HG03135 (cell line): ENCODE measurements at regions not wholly inside any gene's neighbourhood (a gene's known extent, or its start where the extent isn't known, plus 50 kb on each side); places are given as distances from the start of the nearest gene placed in this dataset.
"Not testable (repeated sequence)": the region's sequence is repeated elsewhere in the genome, so short reads cannot be mapped to it uniquely, and the experiment has no call there.

Experiments used
- ATAC-seq: cut with Tn5 transposase; IDR thresholded peaks from one replicate; pipeline ENCODE4 v1.9.1; 2021; ENCODE audit warnings: mild to moderate bottlenecking, moderate library complexity; ENCODE audit not compliant: unreplicated experiment

GRCh38 chr3:18194431-18194830 is 230.7 kb downstream of the SATB1 start:
- ATAC-seq, result no peak

GRCh38 chr3:18190646-18191045 is 234.5 kb downstream of the SATB1 start:
- no peak for ATAC-seq

- no peak for ATAC-seq
Observed at GRCh38 chr3:18189282-18190050, 235.7 kb downstream of the SATB1 start.

GRCh38 chr3:18188491-18188890 is 236.6 kb downstream of the SATB1 start:
- ATAC-seq, result no peak

GRCh38 chr3:18185624-18186023 is 239.5 kb downstream of the SATB1 start:
- no peak for ATAC-seq

GRCh38 chr3:18182923-18183322 is 242.2 kb downstream of the SATB1 start:
- ATAC-seq, result not testable (repeated sequence)

- ATAC-seq, result no peak
Observed at GRCh38 chr3:18179521-18179920, 245.6 kb downstream of the SATB1 start.

GRCh38 chr3:18177271-18177670 is 247.9 kb downstream of the SATB1 start:
- no peak for ATAC-seq

GRCh38 chr3:18173891-18174290 is 251.2 kb downstream of the SATB1 start:
- ATAC-seq, result not testable (repeated sequence)

- no peak for ATAC-seq
Observed at GRCh38 chr3:18159681-18160080, 265.5 kb downstream of the SATB1 start.

GRCh38 chr3:18153571-18154173 is 271.5 kb downstream of the SATB1 start:
- ATAC-seq, result no peak

- ATAC-seq, result no peak
Observed at GRCh38 chr3:18151199-18151598, 273.9 kb downstream of the SATB1 start.

GRCh38 chr3:18149935-18150334 is 275.2 kb downstream of the SATB1 start:
- ATAC-seq, result no peak

- no peak for ATAC-seq
Observed at GRCh38 chr3:18149386-18149785, 275.8 kb downstream of the SATB1 start.

GRCh38 chr3:18144571-18144970 is 280.6 kb downstream of the SATB1 start:
- no peak for ATAC-seq

- no peak for ATAC-seq
Observed at GRCh38 chr3:18143258-18143780, 281.8 kb downstream of the SATB1 start.

- ATAC-seq, result no peak
Observed at GRCh38 chr3:18137958-18138357, 287.2 kb downstream of the SATB1 start.

- no peak for ATAC-seq
Observed at GRCh38 chr3:18135060-18135814, 289.9 kb downstream of the SATB1 start.

GRCh38 chr3:18134386-18135059 is 290.6 kb downstream of the SATB1 start:
- no peak for ATAC-seq

GRCh38 chr3:18132991-18133390 is 292.1 kb downstream of the SATB1 start:
- ATAC-seq, result no peak
